Fibroblast of peridontal ligament (primary cell): ENCODE measurements at regions not wholly inside any gene's neighbourhood (a gene's known extent, or its start where the extent isn't known, plus 50 kb on each side); places are given as distances from the start of the nearest gene placed in this dataset.

Experiments used
- DNase-seq: peaks from one replicate; pipeline ENCODE4 v3.0.0-alpha.2; 2010; ENCODE audit errors: extremely low read depth

GRCh38 chrX:115491766-115492165 is 69.2 kb upstream of the PLS3 start:
- DNase-seq: peak; percentile 16

GRCh38 chrX:115493015-115493414 is 68.0 kb upstream of the PLS3 start:
- DNase-seq: no peak

DNA sequence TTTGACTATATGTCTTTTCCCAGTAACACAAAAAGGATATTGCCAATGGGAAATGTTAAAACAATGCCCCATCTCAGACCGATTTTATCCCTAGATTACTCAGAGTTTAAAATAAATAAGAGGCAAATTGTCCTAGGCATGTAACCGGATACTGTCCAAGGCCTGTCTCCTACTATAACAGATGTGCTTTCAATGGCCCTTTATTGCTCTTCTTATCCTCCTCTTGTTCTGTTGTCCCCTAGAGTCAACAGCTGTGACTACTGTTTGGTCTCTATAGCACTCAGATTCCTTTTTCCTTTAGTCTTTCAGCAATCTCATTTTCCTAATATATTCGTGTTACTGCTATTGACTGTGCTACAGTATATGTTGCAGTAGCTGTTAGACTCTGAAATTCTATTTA is 66.8 kb upstream of the PLS3 start:
- DNase-seq: peak; percentile 5

- peak; percentile 43 for DNase-seq
Observed at GRCh38 chrX:115499112-115499805, 61.7 kb upstream of the PLS3 start.

DNA sequence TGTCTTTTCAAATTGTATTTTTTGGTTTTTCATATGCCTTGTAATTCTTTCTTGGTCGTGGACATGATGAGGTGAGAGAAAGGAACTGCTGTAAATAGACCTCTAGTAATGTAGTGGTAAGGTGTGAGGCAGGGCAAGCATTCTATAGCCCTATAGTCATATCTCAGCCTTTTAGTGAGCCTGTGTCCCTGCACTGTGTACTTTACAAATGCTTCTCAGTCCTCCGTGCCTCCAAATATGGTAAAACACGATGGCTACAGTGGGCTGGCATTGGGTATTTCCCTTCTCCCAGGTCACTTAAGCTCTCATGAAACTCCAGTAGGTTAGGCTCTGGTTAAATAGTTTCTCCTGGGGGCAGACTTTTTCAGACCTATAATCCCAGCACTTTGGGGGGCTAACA is 57.9 kb upstream of the PLS3 start:
- DNase-seq: no peak

GRCh38 chrX:115504167-115504566 is 56.8 kb upstream of the PLS3 start:
- DNase-seq: no peak
